ENCODE measurements at regions not wholly inside any gene's neighbourhood (a gene's known extent, or its start where the extent isn't known, plus 50 kb on each side); places are given as distances from the start of the nearest gene placed in this dataset.
"Not testable (repeated sequence)": the region's sequence is repeated elsewhere in the genome, so short reads cannot be mapped to it uniquely, and the experiment has no call there.

DNA sequence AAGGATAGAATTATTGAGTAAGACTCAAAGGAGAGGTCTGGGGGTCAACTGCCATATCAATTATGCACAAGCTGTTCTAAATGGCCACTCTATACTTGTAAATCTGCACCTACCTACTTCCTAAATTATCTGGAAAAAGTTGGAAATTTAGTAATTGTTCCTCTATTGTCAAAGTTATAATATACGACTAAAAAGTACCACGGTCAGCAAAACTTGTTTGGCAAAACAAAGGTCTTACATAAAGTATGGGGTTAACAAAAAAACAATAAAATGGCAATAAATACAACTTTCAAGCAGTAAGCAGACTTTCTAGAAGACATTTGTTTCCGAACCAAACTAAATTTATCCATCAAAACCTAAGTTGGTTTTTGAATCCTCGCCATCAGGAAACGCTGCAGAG lies 309.7 kb downstream of the FRK start:
- Histone ChIP-seq H3K4me3 (ENCODE audit: low read depth, low read length) (no peak overlapping the region), H3K36me3 (ENCODE audit: control insufficient read depth, insufficient read depth, low read length) (no peaks in the 10 kb centered on the region), H3K27me3 (ENCODE audit: control insufficient read depth, insufficient read depth, low read length) (no peaks in the 10 kb centered on the region)
- TF ChIP-seq, protein P1, sequence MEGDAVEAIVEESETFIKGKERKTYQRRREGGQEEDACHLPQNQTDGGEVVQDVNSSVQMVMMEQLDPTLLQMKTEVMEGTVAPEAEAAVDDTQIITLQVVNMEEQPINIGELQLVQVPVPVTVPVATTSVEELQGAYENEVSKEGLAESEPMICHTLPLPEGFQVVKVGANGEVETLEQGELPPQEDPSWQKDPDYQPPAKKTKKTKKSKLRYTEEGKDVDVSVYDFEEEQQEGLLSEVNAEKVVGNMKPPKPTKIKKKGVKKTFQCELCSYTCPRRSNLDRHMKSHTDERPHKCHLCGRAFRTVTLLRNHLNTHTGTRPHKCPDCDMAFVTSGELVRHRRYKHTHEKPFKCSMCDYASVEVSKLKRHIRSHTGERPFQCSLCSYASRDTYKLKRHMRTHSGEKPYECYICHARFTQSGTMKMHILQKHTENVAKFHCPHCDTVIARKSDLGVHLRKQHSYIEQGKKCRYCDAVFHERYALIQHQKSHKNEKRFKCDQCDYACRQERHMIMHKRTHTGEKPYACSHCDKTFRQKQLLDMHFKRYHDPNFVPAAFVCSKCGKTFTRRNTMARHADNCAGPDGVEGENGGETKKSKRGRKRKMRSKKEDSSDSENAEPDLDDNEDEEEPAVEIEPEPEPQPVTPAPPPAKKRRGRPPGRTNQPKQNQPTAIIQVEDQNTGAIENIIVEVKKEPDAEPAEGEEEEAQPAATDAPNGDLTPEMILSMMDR (IDR thresholded peaks at IDR 0.05; ENCODE audit: insufficient read depth, low read depth, low read length) = no peak
- CTCF ChIA-PET = no interaction called here
- POLR2A ChIA-PET = no interaction called here
- DNase-seq (ENCODE audit: low read depth) = no peak

DNA sequence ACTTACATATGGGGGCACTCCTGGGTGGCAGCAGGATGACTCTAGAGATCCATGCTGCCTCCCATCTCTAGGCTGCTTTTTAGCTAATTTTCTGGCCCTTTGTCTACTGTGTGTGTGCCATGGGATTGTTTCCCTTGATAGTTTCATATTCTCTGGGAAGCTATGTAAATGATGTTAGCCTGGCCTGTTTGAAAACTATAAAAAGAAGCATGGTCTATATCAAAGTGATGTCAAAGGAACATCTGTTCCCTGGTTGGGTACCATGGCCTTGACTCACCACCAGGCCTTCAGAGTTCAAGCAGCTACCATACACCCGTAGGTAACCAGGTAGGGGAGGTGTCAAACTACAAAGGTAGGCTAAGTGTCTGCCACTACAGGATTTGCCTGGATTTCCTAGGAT lies 310.4 kb downstream of the FRK start:
- POLR2A ChIA-PET = no interaction called here

DNA sequence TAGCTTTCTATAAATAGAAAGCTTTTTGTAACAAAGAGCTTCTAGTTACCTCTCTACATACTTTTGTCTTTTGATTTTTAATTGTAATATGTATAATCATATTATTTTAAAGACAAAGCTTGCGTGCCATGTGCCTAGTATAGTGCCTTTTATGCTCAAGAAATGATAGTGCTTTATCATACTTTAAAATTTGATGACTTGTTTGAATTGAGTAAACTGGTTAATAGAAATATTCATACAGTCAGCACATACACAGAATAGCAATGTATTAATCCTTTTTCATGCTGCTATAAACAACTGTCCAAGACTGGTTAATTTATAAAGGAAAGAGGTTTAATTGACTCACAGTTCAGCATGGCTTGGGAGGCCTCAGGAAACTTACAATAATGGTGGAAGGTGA lies 313.0 kb downstream of the FRK start:
- ChIA-PET POLR2A (no interaction called here), CTCF (no interaction called here)
- Histone ChIP-seq H3K36me3 (ENCODE audit: control insufficient read depth, insufficient read depth, low read length) (no peaks in the 10 kb centered on the region), H3K4me3 (ENCODE audit: low read depth, low read length) (no peak overlapping the region), H3K27me3 (ENCODE audit: control insufficient read depth, insufficient read depth, low read length) (no peaks in the 10 kb centered on the region)
- no peak for DNase-seq (ENCODE audit: low read depth)
- TF ChIP-seq, protein P1 (IDR thresholded peaks at IDR 0.05; ENCODE audit: insufficient read depth, low read depth, low read length) = no peak

More for the DNA sequence above, 310.4 kb downstream of the FRK start:
- Histone ChIP-seq H3K4me3 (ENCODE audit: low read depth, low read length) (no peak overlapping the region), H3K36me3 (ENCODE audit: control insufficient read depth, insufficient read depth, low read length) (no peaks in the 10 kb centered on the region), H3K27me3 (ENCODE audit: control insufficient read depth, insufficient read depth, low read length) (no peaks in the 10 kb centered on the region)
- TF ChIP-seq, protein P1 (IDR thresholded peaks at IDR 0.05; ENCODE audit: insufficient read depth, low read depth, low read length) = no peak
- no peak for DNase-seq (ENCODE audit: low read depth)
- CTCF ChIA-PET = no interaction called here

DNA sequence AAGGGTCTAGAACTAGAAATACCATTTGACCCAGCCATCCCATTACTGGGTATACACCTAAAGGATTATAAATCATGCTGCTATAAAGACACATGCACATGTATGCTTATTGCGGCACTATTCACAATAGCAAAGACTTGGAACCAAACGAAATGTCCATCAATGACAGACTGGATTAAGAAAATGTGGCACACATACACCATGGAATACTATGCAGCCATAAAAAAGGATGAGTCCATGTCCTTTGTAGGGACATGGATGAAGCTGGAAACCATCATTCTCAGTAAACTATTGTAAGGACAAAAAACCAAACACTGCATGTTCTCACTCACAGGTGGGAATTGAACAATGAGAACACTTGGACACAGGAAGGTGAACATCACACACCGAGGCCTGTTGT lies 314.1 kb downstream of the FRK start:
- CTCF ChIA-PET; H3K36me3 ChIP-seq (ENCODE audit: control insufficient read depth, insufficient read depth, low read length); H3K27me3 ChIP-seq (ENCODE audit: control insufficient read depth, insufficient read depth, low read length); POLR2A ChIA-PET; H3K4me3 ChIP-seq (ENCODE audit: low read depth, low read length); DNase-seq (ENCODE audit: low read depth): not testable (repeated sequence)

DNA sequence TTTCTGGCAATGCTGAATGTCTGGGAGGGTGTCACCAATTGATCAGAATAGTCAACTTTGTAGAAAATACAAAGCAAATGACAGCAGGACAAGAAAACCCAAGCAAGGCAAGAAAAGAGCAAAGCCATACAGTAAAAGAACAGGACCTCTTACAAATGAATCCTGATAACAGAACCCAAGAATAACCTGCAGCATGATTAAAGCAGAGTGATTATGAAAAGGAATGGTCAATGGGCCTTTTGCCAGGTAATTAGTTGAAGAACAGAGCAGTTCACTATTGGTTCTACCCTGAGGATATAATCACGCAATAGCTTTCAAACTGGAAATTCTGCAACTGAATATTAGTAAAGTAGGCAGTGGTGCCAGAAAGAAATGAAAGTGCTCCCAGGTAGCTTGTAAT lies 319.8 kb downstream of the FRK start:
- CTCF ChIA-PET = no interaction called here

DNA sequence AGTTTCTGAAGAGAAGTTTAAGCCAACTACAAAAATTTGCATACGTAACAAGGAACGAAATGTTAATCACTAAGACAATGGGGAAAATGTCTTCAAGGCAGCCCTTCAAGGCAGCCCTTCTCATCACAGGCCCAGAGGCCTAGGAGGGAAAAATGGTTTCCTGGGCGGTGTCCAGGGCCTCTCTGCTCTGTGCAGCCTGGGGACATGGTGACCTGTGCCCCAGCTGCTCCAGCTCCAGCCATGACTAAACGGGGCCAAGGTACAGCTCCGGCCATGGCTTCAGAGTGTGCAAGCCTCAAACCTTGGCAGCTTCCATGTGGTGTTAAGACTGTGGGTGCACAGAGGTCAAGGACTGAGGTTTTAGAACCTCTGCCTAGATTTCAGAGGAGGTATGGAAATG lies 325.1 kb downstream of the FRK start:
- Histone ChIP-seq H3K4me3 (ENCODE audit: low read depth, low read length) (no peak overlapping the region), H3K27me3 (ENCODE audit: control insufficient read depth, insufficient read depth, low read length) (no peaks in the 10 kb centered on the region), H3K36me3 (ENCODE audit: control insufficient read depth, insufficient read depth, low read length) (no peaks in the 10 kb centered on the region)
- DNase-seq (ENCODE audit: low read depth) = no peak
- CTCF ChIA-PET = interaction anchor here (0.6 kb wide), 1 partner anchor 911 kb away, joined by 3 read pairs; no protein-coding TSS in a partner anchor
- TF ChIP-seq, protein P1 (IDR thresholded peaks at IDR 0.05; ENCODE audit: insufficient read depth, low read depth, low read length) = no peak
- POLR2A ChIA-PET = no interaction called here

More for the DNA sequence above, 319.8 kb downstream of the FRK start:
- Histone ChIP-seq H3K4me3 (ENCODE audit: low read depth, low read length) (no peak overlapping the region), H3K27me3 (ENCODE audit: control insufficient read depth, insufficient read depth, low read length) (no peaks in the 10 kb centered on the region), H3K36me3 (ENCODE audit: control insufficient read depth, insufficient read depth, low read length) (no peaks in the 10 kb centered on the region)
- TF ChIP-seq, protein P1 (IDR thresholded peaks at IDR 0.05; ENCODE audit: insufficient read depth, low read depth, low read length) = no peak
- DNase-seq (ENCODE audit: low read depth) = no peak
- POLR2A ChIA-PET = no interaction called here
